ENCODE measurements at regions not wholly inside any gene's neighbourhood (a gene's known extent, or its start where the extent isn't known, plus 50 kb on each side); places are given as distances from the start of the nearest gene placed in this dataset.
"Not testable (repeated sequence)": the region's sequence is repeated elsewhere in the genome, so short reads cannot be mapped to it uniquely, and the experiment has no call there.

GRCh38 chr1:221045842-221046831 lies 166.9 kb downstream of the HLX start:
- ATAC-seq (replicated peaks), result peak; percentile 89 to 91
- H3K4me1 Mint-ChIP-seq, result peaks cover 41 to 56% of the 10 kb centered on the region in 2 donors
- peak; percentile 59 for DNase-seq
- peak overlapping the region; percentile 76 to 83 for H3K4me3 Mint-ChIP-seq
- no peaks in the 10 kb centered on the region for H3K27me3 Mint-ChIP-seq
- H3K9me3 Mint-ChIP-seq, result peaks cover 23% of the 10 kb centered on the region in 2 donors
- H3K27ac Mint-ChIP-seq, result peak overlapping the region; percentile 98
- peaks cover 31 to 35% of the 10 kb centered on the region in 2 donors for H3K36me3 Mint-ChIP-seq

GRCh38 chr1:221051391-221051790 lies 172.1 kb downstream of the HLX start:
- H3K4me1 Mint-ChIP-seq, result peaks cover 46 to 67% of the 10 kb centered on the region in 2 donors
- H3K27ac Mint-ChIP-seq, result peak overlapping the region; percentile 17
- not testable (repeated sequence) for ATAC-seq (replicated peaks); DNase-seq; H3K27me3 Mint-ChIP-seq; H3K4me3 Mint-ChIP-seq
- peaks cover 41 to 47% of the 10 kb centered on the region in 2 donors for H3K9me3 Mint-ChIP-seq
- peaks cover 48 to 75% of the 10 kb centered on the region in 2 donors for H3K36me3 Mint-ChIP-seq

DNA sequence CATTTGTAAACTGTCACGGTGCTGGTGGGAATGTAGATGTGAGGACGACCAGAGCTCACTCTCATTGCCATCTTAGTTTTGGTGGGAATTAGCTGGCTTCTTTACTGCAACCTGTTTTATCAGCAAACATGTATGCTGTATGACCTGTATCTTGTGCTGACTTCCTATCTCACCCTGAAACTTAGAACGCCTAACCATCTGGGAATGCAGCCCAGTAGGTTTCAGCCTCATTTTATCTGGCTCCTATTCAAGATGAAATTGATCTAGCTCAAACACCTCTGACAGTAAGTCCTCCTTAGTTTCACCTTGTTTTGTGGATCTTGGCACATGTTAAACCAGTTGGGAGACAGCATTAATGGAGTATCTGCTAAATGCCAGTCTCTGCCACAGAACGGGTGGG lies 174.6 kb downstream of the HLX start:
- H3K4me3 Mint-ChIP-seq, result no peak overlapping the region
- H3K9me3 Mint-ChIP-seq, result peaks cover 34 to 38% of the 10 kb centered on the region in 2 donors
- no peak for DNase-seq
- H3K36me3 Mint-ChIP-seq, result peaks cover 34 to 65% of the 10 kb centered on the region in 2 donors
- no peak overlapping the region for H3K27ac Mint-ChIP-seq
- peaks cover 33 to 42% of the 10 kb centered on the region in 2 donors for H3K4me1 Mint-ChIP-seq
- no peak for ATAC-seq (replicated peaks)
- no peaks in the 10 kb centered on the region for H3K27me3 Mint-ChIP-seq

GRCh38 chr1:221059506-221059905 lies 180.3 kb downstream of the HLX start:
- no peak for DNase-seq
- Mint-ChIP-seq H3K4me1 (peaks cover 13 to 22% of the 10 kb centered on the region in 2 donors), H3K27me3 (no peaks in the 10 kb centered on the region), H3K27ac (peak overlapping the region; percentile 42), H3K9me3 (peaks cover 12 to 15% of the 10 kb centered on the region in 2 donors), H3K4me3 (no peak overlapping the region), H3K36me3 (peaks cover 23 to 44% of the 10 kb centered on the region in 2 donors)
- ATAC-seq (replicated peaks), result no peak

GRCh38 chr1:221063651-221064050 lies 184.4 kb downstream of the HLX start:
- H3K9me3 Mint-ChIP-seq, result peaks cover 11 to 17% of the 10 kb centered on the region in 2 donors
- H3K4me3 Mint-ChIP-seq, result no peak overlapping the region
- peaks cover 37 to 58% of the 10 kb centered on the region in 2 donors for H3K36me3 Mint-ChIP-seq
- DNase-seq, result no peak
- no peak for ATAC-seq (replicated peaks)
- no peak overlapping the region for H3K27ac Mint-ChIP-seq
- H3K27me3 Mint-ChIP-seq, result no peaks in the 10 kb centered on the region
- H3K4me1 Mint-ChIP-seq, result peaks cover 28 to 48% of the 10 kb centered on the region in 2 donors

GRCh38 chr1:221066351-221067001 lies 187.2 kb downstream of the HLX start:
- peak overlapping the region; percentile 95 for H3K27ac Mint-ChIP-seq
- peaks cover 44 to 71% of the 10 kb centered on the region in 2 donors for H3K4me1 Mint-ChIP-seq
- ATAC-seq (replicated peaks) (no peak), DNase-seq (no peak)
- H3K36me3 Mint-ChIP-seq, result peaks cover 38 to 67% of the 10 kb centered on the region in 2 donors
- H3K9me3 Mint-ChIP-seq, result peaks cover 13 to 20% of the 10 kb centered on the region in 2 donors
- H3K4me3 Mint-ChIP-seq, result peak overlapping the region; percentile 34 to 51
- H3K27me3 Mint-ChIP-seq, result no peaks in the 10 kb centered on the region

GRCh38 chr1:221067721-221068120 lies 188.5 kb downstream of the HLX start:
- no peak overlapping the region for H3K4me3 Mint-ChIP-seq

GRCh38 chr1:221069178-221069903 lies 190.1 kb downstream of the HLX start:
- H3K36me3 Mint-ChIP-seq, result peaks cover 40 to 67% of the 10 kb centered on the region in 2 donors
- DNase-seq (peak; percentile 81), ATAC-seq (replicated peaks) (peak; percentile 83 to 88)
- H3K4me3 Mint-ChIP-seq, result peak overlapping the region; percentile 58 to 76
- H3K27me3 Mint-ChIP-seq, result no peaks in the 10 kb centered on the region
- H3K9me3 Mint-ChIP-seq, result peaks cover 11% of the 10 kb centered on the region in 2 donors
- peaks cover 57 to 87% of the 10 kb centered on the region in 2 donors for H3K4me1 Mint-ChIP-seq
- H3K27ac Mint-ChIP-seq, result peak overlapping the region; percentile 99

More at GRCh38 chr1:221067721-221068120, 188.5 kb downstream of the HLX start:
- Mint-ChIP-seq H3K36me3 (peaks cover 39 to 69% of the 10 kb centered on the region in 2 donors), H3K27ac (peak overlapping the region; percentile 93), H3K9me3 (peaks cover 16 to 21% of the 10 kb centered on the region in 2 donors), H3K4me1 (peaks cover 50 to 78% of the 10 kb centered on the region in 2 donors), H3K27me3 (no peaks in the 10 kb centered on the region)
- no peak for ATAC-seq (replicated peaks)
- DNase-seq, result no peak

GRCh38 chr1:221069986-221070385 lies 190.7 kb downstream of the HLX start:
- Mint-ChIP-seq H3K36me3 (peaks cover 38 to 61% of the 10 kb centered on the region in 2 donors), H3K4me1 (peaks cover 59 to 89% of the 10 kb centered on the region in 2 donors), H3K27ac (peak overlapping the region; percentile 99), H3K4me3 (peak overlapping the region; percentile 27 to 58), H3K27me3 (no peaks in the 10 kb centered on the region), H3K9me3 (peaks cover 9 to 11% of the 10 kb centered on the region in 2 donors)
- DNase-seq, result no peak
- peak in 1 of 2 donors; percentile 13 for ATAC-seq (replicated peaks)

- H3K27ac Mint-ChIP-seq, result peak overlapping the region; percentile 99
These were observed 192.5 kb downstream of the HLX start for GRCh38 chr1:221071777-221072176.

DNA sequence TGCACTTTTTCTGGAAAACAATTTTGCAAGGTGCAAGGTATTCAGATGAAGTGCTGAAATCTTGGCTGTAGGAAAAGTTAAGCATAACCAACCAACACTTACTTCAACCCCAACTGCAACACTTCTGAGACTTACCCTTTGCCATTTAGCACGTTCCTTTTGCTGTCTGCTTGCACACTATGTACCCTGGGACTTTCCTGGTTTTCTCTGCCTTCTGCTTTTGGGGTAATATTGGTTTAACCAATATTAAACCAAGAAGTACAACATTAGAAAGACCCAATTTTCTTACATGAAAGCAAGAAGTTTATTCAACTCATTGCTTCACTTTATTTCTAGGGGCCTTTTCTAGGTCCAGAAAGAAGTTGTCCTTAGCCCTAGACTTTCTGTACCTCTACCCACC lies 193.0 kb downstream of the HLX start:
- H3K4me3 Mint-ChIP-seq, result peak overlapping the region; percentile 14 to 32
- peaks cover 9 to 12% of the 10 kb centered on the region in 2 donors for H3K9me3 Mint-ChIP-seq
- peaks cover 33 to 59% of the 10 kb centered on the region in 2 donors for H3K36me3 Mint-ChIP-seq
- H3K27ac Mint-ChIP-seq, result peak overlapping the region; percentile 62
- DNase-seq (no peak), ATAC-seq (replicated peaks) (peak; percentile 23 to 50)
- H3K27me3 Mint-ChIP-seq, result no peaks in the 10 kb centered on the region
- H3K4me1 Mint-ChIP-seq, result peaks cover 60 to 90% of the 10 kb centered on the region in 2 donors

More at GRCh38 chr1:221071777-221072176, 192.5 kb downstream of the HLX start:
- Mint-ChIP-seq H3K4me1 (peaks cover 64 to 92% of the 10 kb centered on the region in 2 donors), H3K27me3 (no peaks in the 10 kb centered on the region), H3K36me3 (peaks cover 37 to 64% of the 10 kb centered on the region in 2 donors), H3K9me3 (peaks cover 10 to 12% of the 10 kb centered on the region in 2 donors), H3K4me3 (peak overlapping the region in 1 of 2 donors; percentile 32)
- no peak for ATAC-seq (replicated peaks)
- DNase-seq, result no peak

GRCh38 chr1:221074332-221074731 lies 195.1 kb downstream of the HLX start:
- no peak for ATAC-seq (replicated peaks)
- no peak for DNase-seq
- Mint-ChIP-seq H3K4me1 (peaks cover 43 to 69% of the 10 kb centered on the region in 2 donors), H3K36me3 (peaks cover 35 to 60% of the 10 kb centered on the region in 2 donors), H3K4me3 (no peak overlapping the region), H3K27ac (peak overlapping the region; percentile 47), H3K9me3 (peaks cover 4 to 12% of the 10 kb centered on the region in 2 donors), H3K27me3 (no peaks in the 10 kb centered on the region)

GRCh38 chr1:221075911-221076310 lies 196.7 kb downstream of the HLX start:
- Mint-ChIP-seq H3K27me3 (no peaks in the 10 kb centered on the region), H3K36me3 (peaks cover 45 to 67% of the 10 kb centered on the region in 2 donors), H3K4me1 (peaks cover 33 to 53% of the 10 kb centered on the region in 2 donors), H3K4me3 (no peak overlapping the region), H3K9me3 (peaks cover 4 to 12% of the 10 kb centered on the region in 2 donors), H3K27ac (peak overlapping the region; percentile 49)
- DNase-seq (no peak), ATAC-seq (replicated peaks) (no peak)

All from stimulated activated naive B cell treated with anti-CD40 and anti-IgM and Interleukin-4, amounts not matched to agents 10 μg/mL and 1 μg/mL and 100 μg/mL, for 72 hours (primary cell).